Neural progenitor cell (in vitro differentiated cells): ENCODE measurements at regions not wholly inside any gene's neighbourhood (a gene's known extent, or its start where the extent isn't known, plus 50 kb on each side); places are given as distances from the start of the nearest gene placed in this dataset.

Experiments used
- EZH2 ChIP-seq: fragments of 200-600 bp; sonication (generic); IDR thresholded peaks from 2 replicates; pipeline ENCODE4 v1.6.1; 2017; ENCODE audit warnings: antibody characterized with exemption, mild to moderate bottlenecking, moderate library complexity
- EZH2phosphoT487 ChIP-seq: fragments of 200-600 bp; sonication (generic); IDR thresholded peaks from 2 replicates; pipeline ENCODE4 v1.6.1; 2017; ENCODE audit warnings: antibody characterized with exemption
- TF ChIP-seq, protein P1 (sequence below): fragments of 200-600 bp; sonication (generic); IDR thresholded peaks from 2 replicates; pipeline ENCODE4 v1.5.1; 2017; ENCODE audit warnings: antibody characterized with exemption, mild to moderate bottlenecking

- TF ChIP-seq, protein P1, sequence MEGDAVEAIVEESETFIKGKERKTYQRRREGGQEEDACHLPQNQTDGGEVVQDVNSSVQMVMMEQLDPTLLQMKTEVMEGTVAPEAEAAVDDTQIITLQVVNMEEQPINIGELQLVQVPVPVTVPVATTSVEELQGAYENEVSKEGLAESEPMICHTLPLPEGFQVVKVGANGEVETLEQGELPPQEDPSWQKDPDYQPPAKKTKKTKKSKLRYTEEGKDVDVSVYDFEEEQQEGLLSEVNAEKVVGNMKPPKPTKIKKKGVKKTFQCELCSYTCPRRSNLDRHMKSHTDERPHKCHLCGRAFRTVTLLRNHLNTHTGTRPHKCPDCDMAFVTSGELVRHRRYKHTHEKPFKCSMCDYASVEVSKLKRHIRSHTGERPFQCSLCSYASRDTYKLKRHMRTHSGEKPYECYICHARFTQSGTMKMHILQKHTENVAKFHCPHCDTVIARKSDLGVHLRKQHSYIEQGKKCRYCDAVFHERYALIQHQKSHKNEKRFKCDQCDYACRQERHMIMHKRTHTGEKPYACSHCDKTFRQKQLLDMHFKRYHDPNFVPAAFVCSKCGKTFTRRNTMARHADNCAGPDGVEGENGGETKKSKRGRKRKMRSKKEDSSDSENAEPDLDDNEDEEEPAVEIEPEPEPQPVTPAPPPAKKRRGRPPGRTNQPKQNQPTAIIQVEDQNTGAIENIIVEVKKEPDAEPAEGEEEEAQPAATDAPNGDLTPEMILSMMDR = no peak
- no peak for TF ChIP-seq EZH2
- TF ChIP-seq EZH2phosphoT487 = no peak
These were observed 67.0 kb upstream of the SERTAD2 start for GRCh38 chr2:64720535-64721319.
